ENCODE measurements at regions not wholly inside any gene's neighbourhood (a gene's known extent, or its start where the extent isn't known, plus 50 kb on each side); places are given as distances from the start of the nearest gene placed in this dataset.
"Not testable (repeated sequence)": the region's sequence is repeated elsewhere in the genome, so short reads cannot be mapped to it uniquely, and the experiment has no call there.

GRCh38 chr7:3117488-3118231 is 74.0 kb upstream of the CARD11 start:
- H3K4me1 ChIP-seq, result peaks cover 14% of the 10 kb centered on the region
- intact Hi-C loops (cut with DNase I), result no loop called here
- H3K4me3 ChIP-seq, result no peak overlapping the region
- H3K9me3 ChIP-seq, result no peaks in the 10 kb centered on the region
- no peaks in the 10 kb centered on the region for H3K27me3 ChIP-seq
- no peak overlapping the region for H3K27ac ChIP-seq
- no peaks in the 10 kb centered on the region for H3K36me3 ChIP-seq (replicated peaks in 1 of 2; ENCODE audit: insufficient read depth in 1 of 2, low read depth in 2 of 2)
- ATAC-seq (no peak), DNase-seq (peak in 3 of 4 donors; percentile 20 to 59 (median 33))
- no peak for TF ChIP-seq POLR2A (IDR thresholded peaks at IDR 0.05)
- TF ChIP-seq, protein P1, sequence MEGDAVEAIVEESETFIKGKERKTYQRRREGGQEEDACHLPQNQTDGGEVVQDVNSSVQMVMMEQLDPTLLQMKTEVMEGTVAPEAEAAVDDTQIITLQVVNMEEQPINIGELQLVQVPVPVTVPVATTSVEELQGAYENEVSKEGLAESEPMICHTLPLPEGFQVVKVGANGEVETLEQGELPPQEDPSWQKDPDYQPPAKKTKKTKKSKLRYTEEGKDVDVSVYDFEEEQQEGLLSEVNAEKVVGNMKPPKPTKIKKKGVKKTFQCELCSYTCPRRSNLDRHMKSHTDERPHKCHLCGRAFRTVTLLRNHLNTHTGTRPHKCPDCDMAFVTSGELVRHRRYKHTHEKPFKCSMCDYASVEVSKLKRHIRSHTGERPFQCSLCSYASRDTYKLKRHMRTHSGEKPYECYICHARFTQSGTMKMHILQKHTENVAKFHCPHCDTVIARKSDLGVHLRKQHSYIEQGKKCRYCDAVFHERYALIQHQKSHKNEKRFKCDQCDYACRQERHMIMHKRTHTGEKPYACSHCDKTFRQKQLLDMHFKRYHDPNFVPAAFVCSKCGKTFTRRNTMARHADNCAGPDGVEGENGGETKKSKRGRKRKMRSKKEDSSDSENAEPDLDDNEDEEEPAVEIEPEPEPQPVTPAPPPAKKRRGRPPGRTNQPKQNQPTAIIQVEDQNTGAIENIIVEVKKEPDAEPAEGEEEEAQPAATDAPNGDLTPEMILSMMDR (IDR thresholded peaks at IDR 0.05), result no peak
- 9% methylated on average over 8 of the region's 8 CpGs for WGBS, 2 donors

DNA sequence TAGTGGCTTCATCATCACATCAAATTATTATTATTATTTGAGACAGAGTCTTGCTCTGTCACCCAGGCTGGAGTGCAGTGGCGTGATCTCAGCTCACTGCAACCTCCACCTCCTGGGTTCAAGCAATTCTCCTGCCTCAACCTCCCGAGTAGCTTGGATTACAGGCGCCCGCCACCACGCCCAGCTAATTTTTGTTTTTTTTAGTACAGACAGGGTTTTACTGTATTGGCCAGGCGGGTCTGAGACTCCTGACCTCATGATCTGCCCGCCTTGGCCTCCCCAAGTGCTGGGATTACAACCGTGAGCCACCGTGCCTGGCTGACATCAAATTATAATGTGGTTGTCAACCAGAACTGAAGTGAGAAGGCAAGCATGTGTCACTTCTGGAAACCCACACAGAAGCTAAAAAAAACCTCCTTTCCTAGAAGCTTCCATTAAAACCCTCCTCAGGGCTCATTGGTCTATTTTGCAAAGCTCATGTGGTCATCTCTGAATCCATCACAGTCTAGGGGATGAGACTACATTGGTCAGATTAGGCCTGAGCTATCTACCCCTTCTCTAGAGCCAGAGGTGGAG is 75.8 kb upstream of the CARD11 start:
- WGBS, 2 donors, result 87 to 92% methylated on average over 9 of the region's 9 CpGs
- H3K36me3 ChIP-seq (replicated peaks in 1 of 2; ENCODE audit: insufficient read depth in 1 of 2, low read depth in 2 of 2), result not testable (repeated sequence)

GRCh38 chr7:3119963-3120362 is 76.3 kb upstream of the CARD11 start:
- Histone ChIP-seq H3K27me3 (no peaks in the 10 kb centered on the region), H3K9me3 (no peaks in the 10 kb centered on the region), H3K4me3 (no peak overlapping the region), H3K27ac (no peak overlapping the region), H3K36me3 (replicated peaks in 1 of 2; ENCODE audit: insufficient read depth in 1 of 2, low read depth in 2 of 2) (no peaks in the 10 kb centered on the region), H3K4me1 (peaks cover 14% of the 10 kb centered on the region)
- WGBS, 2 donors, result 42 to 43% methylated on average over 3 of the region's 3 CpGs
- ATAC-seq (no peak), DNase-seq (no peak)
- TF ChIP-seq, protein P1 (IDR thresholded peaks at IDR 0.05), result no peak
- no peak for TF ChIP-seq POLR2A (IDR thresholded peaks at IDR 0.05)
- intact Hi-C loops (cut with DNase I), result no loop called here

More for the DNA sequence above, 75.8 kb upstream of the CARD11 start:
- DNase-seq; H3K27ac ChIP-seq; H3K27me3 ChIP-seq; H3K4me3 ChIP-seq; intact Hi-C loops (cut with DNase I); ATAC-seq; H3K9me3 ChIP-seq: not testable (repeated sequence)
- peaks cover 14% of the 10 kb centered on the region for H3K4me1 ChIP-seq

GRCh38 chr7:3120513-3120912 is 76.8 kb upstream of the CARD11 start:
- TF ChIP-seq, protein P1 (IDR thresholded peaks at IDR 0.05), result no peak
- TF ChIP-seq POLR2A (IDR thresholded peaks at IDR 0.05), result no peak
- Histone ChIP-seq H3K27ac (no peak overlapping the region), H3K4me3 (no peak overlapping the region), H3K9me3 (no peaks in the 10 kb centered on the region), H3K36me3 (replicated peaks in 1 of 2; ENCODE audit: insufficient read depth in 1 of 2, low read depth in 2 of 2) (no peaks in the 10 kb centered on the region), H3K27me3 (no peaks in the 10 kb centered on the region), H3K4me1 (peaks cover 14% of the 10 kb centered on the region)
- 75 to 84% methylated on average over 3 of the region's 3 CpGs for WGBS, 2 donors
- no peak for ATAC-seq
- intact Hi-C loops (cut with DNase I), result no loop called here
- no peak for DNase-seq

DNA sequence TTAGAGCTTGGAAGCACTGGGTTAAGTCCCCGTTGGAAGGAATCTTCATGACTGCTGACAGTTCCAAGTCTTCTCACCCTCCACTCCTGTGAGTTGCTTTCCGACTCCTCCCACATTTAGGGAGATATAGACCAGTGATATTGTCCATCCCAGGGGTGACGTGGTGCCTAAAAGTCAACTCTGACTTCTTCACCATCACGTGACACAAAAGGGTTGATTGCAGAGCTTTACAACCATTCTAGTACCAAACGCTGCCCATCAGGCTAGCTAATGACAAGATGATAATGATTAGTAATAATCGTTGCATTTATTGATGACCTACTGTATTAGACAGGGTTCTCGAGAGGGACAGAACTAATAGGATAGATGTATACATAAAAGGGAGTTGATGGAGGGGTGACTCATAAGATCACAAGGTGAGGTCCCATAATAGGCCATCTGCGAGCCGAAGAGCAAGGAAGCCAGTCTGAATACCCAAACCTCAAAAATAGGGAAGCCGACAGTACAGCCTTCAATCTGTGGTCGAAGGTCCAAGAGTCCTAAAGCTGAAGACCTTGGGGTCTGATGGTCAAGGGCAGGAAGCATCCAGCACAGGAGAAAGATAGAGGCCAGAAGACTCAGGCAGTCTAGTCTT is 85.3 kb upstream of the CARD11 start:
- intact Hi-C loops (cut with DNase I), result no loop called here
- Histone ChIP-seq H3K4me1 (no peaks in the 10 kb centered on the region), H3K27me3 (no peaks in the 10 kb centered on the region), H3K36me3 (replicated peaks in 1 of 2; ENCODE audit: insufficient read depth in 1 of 2, low read depth in 2 of 2) (no peaks in the 10 kb centered on the region), H3K27ac (no peak overlapping the region), H3K4me3 (no peak overlapping the region), H3K9me3 (no peaks in the 10 kb centered on the region)
- DNase-seq, result no peak
- TF ChIP-seq, protein P1 (IDR thresholded peaks at IDR 0.05), result no peak
- TF ChIP-seq POLR2A (IDR thresholded peaks at IDR 0.05), result no peak
- 71 to 73% methylated on average over 10 to 11 of the region's 11 CpGs for WGBS, 2 donors
- no peak for ATAC-seq
